Stimulated activated CD4-positive, alpha-beta T cell treated with anti-CD3 and anti-CD28 coated beads, TNF-alpha, amount 100 ng/mL, for 48 hours (primary cell): ENCODE measurements at regions not wholly inside any gene's neighbourhood (a gene's known extent, or its start where the extent isn't known, plus 50 kb on each side); places are given as distances from the start of the nearest gene placed in this dataset.

ENCODE experiments used
- DNase-seq, 3 donors: peaks; one replicate each; pipeline ENCODE4 v3.0.0-alpha.2; 2020; ENCODE audit warnings: low read depth in 3 of 3

- DNase-seq, result no peak
Measured at GRCh38 chr10:88023676-88024075, 160.3 kb downstream of the PTEN start.

GRCh38 chr10:88026031-88026430, 162.6 kb downstream of the PTEN start:
- no peak for DNase-seq

- no peak for DNase-seq
Measured at GRCh38 chr10:88027570-88027969, 164.1 kb downstream of the PTEN start.

GRCh38 chr10:88028072-88028471, 164.6 kb downstream of the PTEN start:
- DNase-seq, result no peak

- no peak for DNase-seq
Measured at GRCh38 chr10:88028654-88029053, 165.2 kb downstream of the PTEN start.

- DNase-seq, result no peak
Measured at GRCh38 chr10:88032566-88032965, 169.1 kb downstream of the PTEN start.

- DNase-seq, result no peak
Measured at GRCh38 chr10:88033385-88033784, 170.0 kb downstream of the PTEN start.

- DNase-seq, result no peak
Measured at GRCh38 chr10:88033793-88034192, 170.4 kb downstream of the PTEN start.

GRCh38 chr10:88036126-88036525, 172.7 kb downstream of the PTEN start:
- no peak for DNase-seq

- DNase-seq, result no peak
Measured at GRCh38 chr10:88037623-88038022, 174.2 kb downstream of the PTEN start.

- no peak for DNase-seq
Measured at GRCh38 chr10:88038268-88038667, 174.8 kb downstream of the PTEN start.

GRCh38 chr10:88039496-88040200, 176.2 kb downstream of the PTEN start:
- no peak for DNase-seq

- DNase-seq, result no peak
Measured at GRCh38 chr10:88041243-88042159, 178.1 kb downstream of the PTEN start.

- DNase-seq, result no peak
Measured at GRCh38 chr10:88042160-88043100, 179.0 kb downstream of the PTEN start.

- DNase-seq, result no peak
Measured at GRCh38 chr10:88045096-88045495, 181.7 kb downstream of the PTEN start.

- no peak for DNase-seq
Measured at GRCh38 chr10:88045656-88046415, 182.4 kb downstream of the PTEN start.

- DNase-seq, result no peak
Measured at GRCh38 chr10:88047579-88047978, 184.2 kb downstream of the PTEN start.

- no peak for DNase-seq
Measured at GRCh38 chr10:88048312-88048711, 184.9 kb downstream of the PTEN start.

- DNase-seq, result no peak
Measured at GRCh38 chr10:88049204-88049603, 185.8 kb downstream of the PTEN start.

GRCh38 chr10:88057720-88058119, 194.3 kb downstream of the PTEN start:
- DNase-seq, result no peak

- DNase-seq, result no peak
Measured at GRCh38 chr10:88058750-88059149, 195.3 kb downstream of the PTEN start.
